Activated CD4-positive, alpha-beta T cell treated with anti-CD3 and anti-CD28 coated beads, Interleukin-2, amount 10 ng/mL, durations not matched to agents 24 days and 14 days (primary cell): ENCODE measurements at regions not wholly inside any gene's neighbourhood (a gene's known extent, or its start where the extent isn't known, plus 50 kb on each side); places are given as distances from the start of the nearest gene placed in this dataset.
"Not testable (repeated sequence)": the region's sequence is repeated elsewhere in the genome, so short reads cannot be mapped to it uniquely, and the experiment has no call there.

ENCODE experiments used
- DNase-seq: peaks from one replicate; pipeline ENCODE4 v3.0.0; 2022
- H3K27ac Mint-ChIP-seq: one replicate; pipeline ENCODE4 v1.8.0; 2022; ENCODE audit warnings: mild to moderate bottlenecking, mixed read lengths
- H3K27me3 Mint-ChIP-seq: one replicate; pipeline ENCODE4 v1.8.0; 2022; ENCODE audit warnings: mixed read lengths
- H3K36me3 Mint-ChIP-seq: one replicate; pipeline ENCODE4 v1.8.0; 2022; ENCODE audit warnings: low read depth, mild to moderate bottlenecking, mixed read lengths
- H3K4me1 Mint-ChIP-seq: one replicate; pipeline ENCODE4 v1.8.0; 2021; ENCODE audit warnings: mixed read lengths
- H3K4me3 Mint-ChIP-seq: one replicate; pipeline ENCODE4 v1.8.0; 2022; ENCODE audit warnings: mild to moderate bottlenecking, moderate library complexity, mixed read lengths
- H3K9me3 Mint-ChIP-seq: one replicate; pipeline ENCODE4 v1.8.0; 2021; ENCODE audit warnings: mixed read lengths
- intact Hi-C: fragments of 100-400 bp; cut with micrococcal nuclease; formaldehyde crosslinking; loops from one replicate; pipeline ENCODE4 v1.15.1; 2023

GRCh38 chr11:13782390-13783075 is 114.1 kb downstream of the FAR1 start:
- H3K4me1 Mint-ChIP-seq = no peaks in the 10 kb centered on the region
- peak; percentile 51 for DNase-seq

GRCh38 chr11:13784441-13784840 is 116.0 kb downstream of the FAR1 start:
- H3K4me1 Mint-ChIP-seq = no peaks in the 10 kb centered on the region
- DNase-seq = peak; percentile 32
- peaks cover 12% of the 10 kb centered on the region for H3K27me3 Mint-ChIP-seq
- H3K27ac Mint-ChIP-seq = no peak overlapping the region
- H3K36me3 Mint-ChIP-seq = no peaks in the 10 kb centered on the region
- intact Hi-C loops = no loop called here
- no peak overlapping the region for H3K4me3 Mint-ChIP-seq
- no peaks in the 10 kb centered on the region for H3K9me3 Mint-ChIP-seq

More at GRCh38 chr11:13782390-13783075, 114.1 kb downstream of the FAR1 start:
- Mint-ChIP-seq H3K36me3 (no peaks in the 10 kb centered on the region), H3K27ac (no peak overlapping the region), H3K27me3 (peaks cover 17% of the 10 kb centered on the region), H3K4me3 (no peak overlapping the region), H3K9me3 (no peaks in the 10 kb centered on the region)
- intact Hi-C loops = no loop called here

GRCh38 chr11:13784855-13785254 is 116.4 kb downstream of the FAR1 start:
- no peak for DNase-seq
- no peak overlapping the region for H3K27ac Mint-ChIP-seq
- H3K4me1 Mint-ChIP-seq = no peaks in the 10 kb centered on the region
- H3K27me3 Mint-ChIP-seq = peaks cover 11% of the 10 kb centered on the region
- H3K9me3 Mint-ChIP-seq = no peaks in the 10 kb centered on the region
- no peaks in the 10 kb centered on the region for H3K36me3 Mint-ChIP-seq
- intact Hi-C loops = no loop called here
- no peak overlapping the region for H3K4me3 Mint-ChIP-seq

GRCh38 chr11:13786688-13787087 is 118.2 kb downstream of the FAR1 start:
- H3K4me3 Mint-ChIP-seq = no peak overlapping the region
- H3K9me3 Mint-ChIP-seq = no peaks in the 10 kb centered on the region
- intact Hi-C loops = no loop called here
- H3K27me3 Mint-ChIP-seq = peaks cover 6% of the 10 kb centered on the region
- no peaks in the 10 kb centered on the region for H3K36me3 Mint-ChIP-seq
- peak; percentile 46 for DNase-seq
- no peak overlapping the region for H3K27ac Mint-ChIP-seq
- H3K4me1 Mint-ChIP-seq = no peaks in the 10 kb centered on the region

- H3K4me1 Mint-ChIP-seq, H3K27ac Mint-ChIP-seq, H3K27me3 Mint-ChIP-seq, DNase-seq, intact Hi-C loops, H3K4me3 Mint-ChIP-seq, H3K36me3 Mint-ChIP-seq: not testable (repeated sequence)
- H3K9me3 Mint-ChIP-seq = peaks cover 12% of the 10 kb centered on the region
These were observed 129.1 kb downstream of the FAR1 start for GRCh38 chr11:13797616-13798015.

GRCh38 chr11:13800901-13801300 is 132.4 kb downstream of the FAR1 start:
- Mint-ChIP-seq H3K36me3 (no peaks in the 10 kb centered on the region), H3K4me1 (no peaks in the 10 kb centered on the region), H3K4me3 (no peak overlapping the region), H3K27me3 (peaks cover 13% of the 10 kb centered on the region), H3K9me3 (peaks cover 18% of the 10 kb centered on the region), H3K27ac (no peak overlapping the region)
- no peak for DNase-seq
- intact Hi-C loops = no loop called here

- peaks cover 2% of the 10 kb centered on the region for H3K27me3 Mint-ChIP-seq
- H3K4me3 Mint-ChIP-seq = no peak overlapping the region
- no peak for DNase-seq
- no peaks in the 10 kb centered on the region for H3K36me3 Mint-ChIP-seq
- intact Hi-C loops = no loop called here
- peaks cover 9% of the 10 kb centered on the region for H3K9me3 Mint-ChIP-seq
- no peak overlapping the region for H3K27ac Mint-ChIP-seq
- H3K4me1 Mint-ChIP-seq = peaks cover 8% of the 10 kb centered on the region
These were observed 144.2 kb upstream of the SPON1 start for GRCh38 chr11:13818325-13818724.

- H3K4me3 Mint-ChIP-seq = no peak overlapping the region
- DNase-seq = no peak
- intact Hi-C loops = no loop called here
- no peaks in the 10 kb centered on the region for H3K36me3 Mint-ChIP-seq
- H3K27me3 Mint-ChIP-seq = peaks cover 7% of the 10 kb centered on the region
- no peaks in the 10 kb centered on the region for H3K4me1 Mint-ChIP-seq
- no peak overlapping the region for H3K27ac Mint-ChIP-seq
- H3K9me3 Mint-ChIP-seq = peaks cover 11% of the 10 kb centered on the region
These were observed 135.8 kb upstream of the SPON1 start for GRCh38 chr11:13826505-13827278.

- H3K9me3 Mint-ChIP-seq = peaks cover 26% of the 10 kb centered on the region
- intact Hi-C loops = no loop called here
- H3K36me3 Mint-ChIP-seq = no peaks in the 10 kb centered on the region
- no peak for DNase-seq
- no peak overlapping the region for H3K27ac Mint-ChIP-seq
- H3K4me1 Mint-ChIP-seq = peaks cover 5% of the 10 kb centered on the region
- peaks cover 4% of the 10 kb centered on the region for H3K27me3 Mint-ChIP-seq
- no peak overlapping the region for H3K4me3 Mint-ChIP-seq
These were observed 130.8 kb upstream of the SPON1 start for GRCh38 chr11:13831696-13832095.

GRCh38 chr11:13834463-13834862 is 128.1 kb upstream of the SPON1 start:
- intact Hi-C loops = no loop called here
- H3K27me3 Mint-ChIP-seq = peaks cover 4% of the 10 kb centered on the region
- H3K27ac Mint-ChIP-seq = no peak overlapping the region
- peaks cover 26% of the 10 kb centered on the region for H3K9me3 Mint-ChIP-seq
- peaks cover 5% of the 10 kb centered on the region for H3K4me1 Mint-ChIP-seq
- H3K36me3 Mint-ChIP-seq = no peaks in the 10 kb centered on the region
- H3K4me3 Mint-ChIP-seq = no peak overlapping the region
- DNase-seq = no peak

- intact Hi-C loops = no loop called here
These were observed 125.9 kb upstream of the SPON1 start for GRCh38 chr11:13836666-13837065.

GRCh38 chr11:13837286-13837685 is 125.2 kb upstream of the SPON1 start:
- Mint-ChIP-seq H3K4me1 (peaks cover 3% of the 10 kb centered on the region), H3K27me3 (peaks cover 10% of the 10 kb centered on the region), H3K36me3 (no peaks in the 10 kb centered on the region), H3K9me3 (peaks cover 11% of the 10 kb centered on the region), H3K27ac (no peak overlapping the region), H3K4me3 (no peak overlapping the region)
- intact Hi-C loops = no loop called here
- DNase-seq = no peak

More at GRCh38 chr11:13836666-13837065, 125.9 kb upstream of the SPON1 start:
- Mint-ChIP-seq H3K36me3 (no peaks in the 10 kb centered on the region), H3K4me1 (peaks cover 5% of the 10 kb centered on the region), H3K4me3 (no peak overlapping the region), H3K9me3 (peaks cover 15% of the 10 kb centered on the region), H3K27ac (no peak overlapping the region), H3K27me3 (peaks cover 8% of the 10 kb centered on the region)
- DNase-seq = no peak

- Mint-ChIP-seq H3K36me3 (no peaks in the 10 kb centered on the region), H3K4me3 (no peak overlapping the region), H3K27me3 (peaks cover 10% of the 10 kb centered on the region), H3K4me1 (peaks cover 3% of the 10 kb centered on the region), H3K9me3 (no peaks in the 10 kb centered on the region), H3K27ac (no peak overlapping the region)
- no peak for DNase-seq
- intact Hi-C loops = no loop called here
These were observed 121.1 kb upstream of the SPON1 start for GRCh38 chr11:13841393-13841792.

- peaks cover 18% of the 10 kb centered on the region for H3K27me3 Mint-ChIP-seq
- H3K9me3 Mint-ChIP-seq = no peaks in the 10 kb centered on the region
- intact Hi-C loops = no loop called here
- H3K36me3 Mint-ChIP-seq = no peaks in the 10 kb centered on the region
- H3K4me1 Mint-ChIP-seq = peaks cover 10% of the 10 kb centered on the region
- no peak overlapping the region for H3K4me3 Mint-ChIP-seq
- H3K27ac Mint-ChIP-seq = no peak overlapping the region
- DNase-seq = no peak
These were observed 114.5 kb upstream of the SPON1 start for GRCh38 chr11:13848031-13848430.
